ENCODE measurements at regions not wholly inside any gene's neighbourhood (a gene's known extent, or its start where the extent isn't known, plus 50 kb on each side); places are given as distances from the start of the nearest gene placed in this dataset.
"Not testable (repeated sequence)": the region's sequence is repeated elsewhere in the genome, so short reads cannot be mapped to it uniquely, and the experiment has no call there.

DNA sequence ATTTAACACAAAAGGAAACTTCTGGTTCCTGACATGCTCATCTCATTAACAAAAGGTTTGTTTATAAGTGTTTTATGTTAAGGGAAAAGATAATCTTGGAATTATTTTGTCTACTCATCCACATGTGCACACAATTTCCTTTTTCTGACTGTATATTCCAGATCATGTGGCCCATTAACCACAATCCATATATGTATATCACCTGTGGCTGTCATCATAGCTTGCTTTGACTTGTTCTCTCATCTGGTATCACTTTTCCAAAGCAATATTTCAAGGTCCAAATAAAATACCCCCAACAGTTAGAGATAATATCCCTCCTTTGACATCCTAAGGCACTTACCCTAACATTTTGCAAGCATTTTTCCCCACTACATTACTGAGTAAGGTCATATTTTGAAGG, 856.1 kb downstream of the CDH11 start:
- Histone ChIP-seq H3K79me2 (ENCODE audit: insufficient read depth, low read length) (no peaks in the 10 kb centered on the region), H4K20me1 (ENCODE audit: insufficient read depth, low read length) (no peaks in the 10 kb centered on the region), H3K27me3 (ENCODE audit: insufficient read depth, low read length) (no peaks in the 10 kb centered on the region), H3K27ac (ENCODE audit: low read depth, low read length) (no peak overlapping the region), H3K9me3 (ENCODE audit: low read depth, low read length) (no peaks in the 10 kb centered on the region), H3K4me1 (ENCODE audit: insufficient read depth, low read length) (no peaks in the 10 kb centered on the region), H3K36me3 (ENCODE audit: insufficient read depth, low read length) (no peaks in the 10 kb centered on the region), H3K4me2 (ENCODE audit: insufficient read depth, low read length) (no peak overlapping the region), H3K4me3 (ENCODE audit: insufficient read depth, low read length) (no peak overlapping the region), H2AFZ (ENCODE audit: low read length) (no peak overlapping the region)
- DNase-seq (ENCODE audit: insufficient read length, low spot score, missing footprints) = no peak
- TF ChIP-seq, protein P1, sequence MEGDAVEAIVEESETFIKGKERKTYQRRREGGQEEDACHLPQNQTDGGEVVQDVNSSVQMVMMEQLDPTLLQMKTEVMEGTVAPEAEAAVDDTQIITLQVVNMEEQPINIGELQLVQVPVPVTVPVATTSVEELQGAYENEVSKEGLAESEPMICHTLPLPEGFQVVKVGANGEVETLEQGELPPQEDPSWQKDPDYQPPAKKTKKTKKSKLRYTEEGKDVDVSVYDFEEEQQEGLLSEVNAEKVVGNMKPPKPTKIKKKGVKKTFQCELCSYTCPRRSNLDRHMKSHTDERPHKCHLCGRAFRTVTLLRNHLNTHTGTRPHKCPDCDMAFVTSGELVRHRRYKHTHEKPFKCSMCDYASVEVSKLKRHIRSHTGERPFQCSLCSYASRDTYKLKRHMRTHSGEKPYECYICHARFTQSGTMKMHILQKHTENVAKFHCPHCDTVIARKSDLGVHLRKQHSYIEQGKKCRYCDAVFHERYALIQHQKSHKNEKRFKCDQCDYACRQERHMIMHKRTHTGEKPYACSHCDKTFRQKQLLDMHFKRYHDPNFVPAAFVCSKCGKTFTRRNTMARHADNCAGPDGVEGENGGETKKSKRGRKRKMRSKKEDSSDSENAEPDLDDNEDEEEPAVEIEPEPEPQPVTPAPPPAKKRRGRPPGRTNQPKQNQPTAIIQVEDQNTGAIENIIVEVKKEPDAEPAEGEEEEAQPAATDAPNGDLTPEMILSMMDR (IDR thresholded peaks at IDR 0.05; ENCODE audit: extremely low read depth, low read depth, low read length) = no peak

DNA sequence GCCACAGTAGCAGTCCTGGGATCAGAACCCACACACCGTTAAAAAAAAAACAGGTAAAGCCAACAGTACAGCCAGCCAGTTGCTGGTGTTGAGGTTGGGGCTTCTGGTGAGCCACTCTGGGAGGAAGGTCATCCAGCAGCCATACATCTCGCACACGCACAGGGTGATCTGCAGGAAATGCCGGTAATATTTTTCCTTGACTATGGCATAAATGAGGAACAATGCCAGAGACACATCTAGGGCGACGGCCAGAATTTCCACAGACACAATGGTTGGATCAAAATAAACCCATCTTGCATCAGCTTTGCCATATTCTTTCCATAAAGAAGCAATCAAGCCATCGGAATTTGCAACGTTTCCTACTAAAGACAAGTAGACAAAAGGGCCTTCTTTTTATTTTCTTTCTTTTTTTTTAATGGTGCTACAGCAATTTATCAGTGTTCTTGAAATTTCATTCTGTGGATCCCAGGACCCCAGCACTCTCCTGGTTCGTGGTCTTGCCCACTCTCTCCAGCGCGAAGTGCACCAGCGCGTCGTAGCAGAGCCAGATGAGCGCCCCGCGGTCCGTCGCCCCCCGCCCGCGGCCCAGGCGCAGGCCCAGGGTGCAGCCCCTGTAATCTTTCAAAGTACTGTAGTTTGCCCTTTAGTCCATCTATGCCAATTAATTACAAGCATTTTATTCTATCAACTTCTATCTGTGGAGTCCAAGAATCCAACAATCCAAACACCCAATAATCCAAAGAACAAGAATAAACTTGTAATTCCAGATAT, 861.0 kb downstream of the CDH11 start:
- not testable (repeated sequence) for H3K4me3 ChIP-seq (ENCODE audit: insufficient read depth, low read length); H3K4me2 ChIP-seq (ENCODE audit: insufficient read depth, low read length); H3K27ac ChIP-seq (ENCODE audit: low read depth, low read length); H2AFZ ChIP-seq (ENCODE audit: low read length); DNase-seq (ENCODE audit: insufficient read length, low spot score, missing footprints); H3K9me3 ChIP-seq (ENCODE audit: low read depth, low read length); H3K27me3 ChIP-seq (ENCODE audit: insufficient read depth, low read length); H3K36me3 ChIP-seq (ENCODE audit: insufficient read depth, low read length); H4K20me1 ChIP-seq (ENCODE audit: insufficient read depth, low read length); H3K79me2 ChIP-seq (ENCODE audit: insufficient read depth, low read length); H3K4me1 ChIP-seq (ENCODE audit: insufficient read depth, low read length)

DNA sequence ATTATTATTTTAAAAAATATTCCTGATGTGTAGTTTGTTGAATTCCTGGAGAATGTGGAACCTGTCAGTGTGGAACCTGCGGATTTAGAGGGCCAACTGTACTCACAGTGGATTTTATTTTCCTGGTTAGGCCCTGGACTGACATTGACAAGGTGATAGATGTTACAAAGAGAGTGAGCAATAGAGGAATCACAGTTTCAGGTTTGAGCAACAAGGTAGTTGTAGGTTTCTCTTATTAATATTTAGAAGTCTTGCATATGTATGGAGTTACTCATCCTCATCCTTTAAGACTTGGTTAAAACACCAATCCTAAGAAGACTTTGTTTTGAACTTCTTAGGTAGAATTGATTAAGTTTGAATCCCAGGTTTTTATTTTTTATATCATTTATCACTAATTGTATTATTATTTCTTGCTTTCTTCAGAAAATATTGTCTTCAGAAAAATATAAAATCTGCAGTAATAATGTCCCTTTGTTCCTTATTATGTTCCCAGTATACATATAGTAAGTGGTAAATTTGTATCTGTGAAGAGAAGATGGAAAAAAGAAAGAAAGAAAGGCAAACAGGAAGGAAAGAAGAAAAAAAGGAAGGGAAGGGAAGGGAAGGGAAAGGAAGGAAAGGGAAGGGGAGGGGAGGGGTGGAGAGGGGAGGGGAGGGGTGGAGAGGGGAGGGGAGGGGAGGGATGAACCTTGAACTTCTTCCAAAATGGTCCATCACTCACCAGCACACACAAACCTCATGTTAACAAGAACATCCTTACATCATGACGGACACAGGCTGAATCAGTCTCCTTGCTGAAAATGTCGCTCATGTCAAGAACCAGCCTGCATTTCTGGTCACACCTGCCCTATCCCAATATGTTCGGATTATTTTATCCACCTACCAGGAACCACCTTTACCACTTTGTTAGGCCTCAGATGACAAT, 867.2 kb downstream of the CDH11 start:
- Histone ChIP-seq H3K79me2 (ENCODE audit: insufficient read depth, low read length) (no peaks in the 10 kb centered on the region), H3K4me2 (ENCODE audit: insufficient read depth, low read length) (no peak overlapping the region), H3K4me1 (ENCODE audit: insufficient read depth, low read length) (no peaks in the 10 kb centered on the region), H3K27me3 (ENCODE audit: insufficient read depth, low read length) (no peaks in the 10 kb centered on the region), H3K4me3 (ENCODE audit: insufficient read depth, low read length) (no peak overlapping the region), H4K20me1 (ENCODE audit: insufficient read depth, low read length) (no peaks in the 10 kb centered on the region), H3K27ac (ENCODE audit: low read depth, low read length) (no peak overlapping the region), H2AFZ (ENCODE audit: low read length) (no peak overlapping the region), H3K9me3 (ENCODE audit: low read depth, low read length) (no peaks in the 10 kb centered on the region), H3K36me3 (ENCODE audit: insufficient read depth, low read length) (no peaks in the 10 kb centered on the region)
- no peak for DNase-seq (ENCODE audit: insufficient read length, low spot score, missing footprints)
- TF ChIP-seq, protein P1 (IDR thresholded peaks at IDR 0.05; ENCODE audit: extremely low read depth, low read depth, low read length) = no peak

DNA sequence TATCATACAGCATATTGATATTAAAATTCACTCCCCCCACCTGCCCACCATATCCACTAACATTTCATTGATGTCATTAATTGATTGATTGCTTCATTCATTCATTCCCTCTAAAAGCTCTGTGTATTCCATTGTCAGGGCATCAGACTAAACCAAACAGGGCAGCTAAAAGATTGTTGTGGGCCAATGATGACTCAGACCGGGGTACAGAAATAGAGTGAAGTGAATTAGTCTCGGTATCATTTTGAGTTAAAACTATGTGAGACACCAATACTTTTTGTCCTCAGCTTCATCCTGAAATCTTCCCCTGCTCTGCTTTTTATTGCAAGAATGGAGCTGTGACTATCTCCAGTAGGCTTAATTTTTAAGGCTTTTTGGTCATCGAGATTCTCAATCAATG, 868.3 kb downstream of the CDH11 start:
- Histone ChIP-seq H4K20me1 (ENCODE audit: insufficient read depth, low read length) (no peaks in the 10 kb centered on the region), H3K4me3 (ENCODE audit: insufficient read depth, low read length) (no peak overlapping the region), H3K79me2 (ENCODE audit: insufficient read depth, low read length) (no peaks in the 10 kb centered on the region), H3K27ac (ENCODE audit: low read depth, low read length) (no peak overlapping the region), H3K4me1 (ENCODE audit: insufficient read depth, low read length) (no peaks in the 10 kb centered on the region), H3K9me3 (ENCODE audit: low read depth, low read length) (no peaks in the 10 kb centered on the region), H3K4me2 (ENCODE audit: insufficient read depth, low read length) (no peak overlapping the region), H3K36me3 (ENCODE audit: insufficient read depth, low read length) (no peaks in the 10 kb centered on the region), H2AFZ (ENCODE audit: low read length) (no peak overlapping the region), H3K27me3 (ENCODE audit: insufficient read depth, low read length) (no peaks in the 10 kb centered on the region)
- TF ChIP-seq, protein P1 (IDR thresholded peaks at IDR 0.05; ENCODE audit: extremely low read depth, low read depth, low read length) = no peak
- no peak for DNase-seq (ENCODE audit: insufficient read length, low spot score, missing footprints)

Measured in osteoblast (primary cell).